ENCODE measurements at regions not wholly inside any gene's neighbourhood (a gene's known extent, or its start where the extent isn't known, plus 50 kb on each side); places are given as distances from the start of the nearest gene placed in this dataset.

DNA sequence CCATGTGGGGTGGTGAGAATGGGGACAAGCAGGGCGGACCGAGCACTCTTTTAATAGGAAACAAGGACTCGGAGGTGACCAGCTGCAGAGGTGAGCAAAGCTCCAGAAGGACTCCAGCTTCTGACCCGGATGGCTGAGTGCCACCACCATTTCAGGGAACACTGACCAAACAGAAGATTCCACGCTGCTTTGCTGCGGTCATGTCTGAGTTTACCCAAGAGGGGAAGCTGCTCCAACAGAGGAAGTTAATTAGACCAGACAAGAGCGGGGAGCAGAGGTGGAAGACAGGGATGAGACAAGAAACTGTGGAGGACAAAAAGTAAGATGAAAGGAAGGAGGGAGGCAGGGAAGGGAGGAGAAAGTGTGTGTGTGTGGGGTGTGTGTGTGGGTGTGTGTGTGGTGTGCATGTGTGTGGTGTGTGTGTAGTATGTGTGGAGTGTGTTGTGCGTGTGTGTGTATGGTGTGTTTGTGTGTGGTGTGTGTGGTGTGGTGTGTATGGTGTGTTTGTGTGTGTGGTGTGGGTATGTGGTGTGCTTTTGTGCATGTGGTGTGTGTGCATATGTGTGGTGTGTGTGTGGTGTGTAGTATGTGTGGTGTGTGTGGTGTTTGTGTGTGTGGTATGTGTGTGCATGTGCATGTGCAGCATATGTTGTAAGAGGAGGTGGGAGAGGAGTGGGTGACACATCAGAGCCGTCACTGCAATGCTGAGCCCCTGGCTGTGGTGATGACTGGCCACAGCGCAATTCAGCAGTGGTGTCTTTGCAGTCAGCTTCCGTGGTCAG is 82.2 kb upstream of the AKIP1 start:
- TF ChIP-seq, protein P1, sequence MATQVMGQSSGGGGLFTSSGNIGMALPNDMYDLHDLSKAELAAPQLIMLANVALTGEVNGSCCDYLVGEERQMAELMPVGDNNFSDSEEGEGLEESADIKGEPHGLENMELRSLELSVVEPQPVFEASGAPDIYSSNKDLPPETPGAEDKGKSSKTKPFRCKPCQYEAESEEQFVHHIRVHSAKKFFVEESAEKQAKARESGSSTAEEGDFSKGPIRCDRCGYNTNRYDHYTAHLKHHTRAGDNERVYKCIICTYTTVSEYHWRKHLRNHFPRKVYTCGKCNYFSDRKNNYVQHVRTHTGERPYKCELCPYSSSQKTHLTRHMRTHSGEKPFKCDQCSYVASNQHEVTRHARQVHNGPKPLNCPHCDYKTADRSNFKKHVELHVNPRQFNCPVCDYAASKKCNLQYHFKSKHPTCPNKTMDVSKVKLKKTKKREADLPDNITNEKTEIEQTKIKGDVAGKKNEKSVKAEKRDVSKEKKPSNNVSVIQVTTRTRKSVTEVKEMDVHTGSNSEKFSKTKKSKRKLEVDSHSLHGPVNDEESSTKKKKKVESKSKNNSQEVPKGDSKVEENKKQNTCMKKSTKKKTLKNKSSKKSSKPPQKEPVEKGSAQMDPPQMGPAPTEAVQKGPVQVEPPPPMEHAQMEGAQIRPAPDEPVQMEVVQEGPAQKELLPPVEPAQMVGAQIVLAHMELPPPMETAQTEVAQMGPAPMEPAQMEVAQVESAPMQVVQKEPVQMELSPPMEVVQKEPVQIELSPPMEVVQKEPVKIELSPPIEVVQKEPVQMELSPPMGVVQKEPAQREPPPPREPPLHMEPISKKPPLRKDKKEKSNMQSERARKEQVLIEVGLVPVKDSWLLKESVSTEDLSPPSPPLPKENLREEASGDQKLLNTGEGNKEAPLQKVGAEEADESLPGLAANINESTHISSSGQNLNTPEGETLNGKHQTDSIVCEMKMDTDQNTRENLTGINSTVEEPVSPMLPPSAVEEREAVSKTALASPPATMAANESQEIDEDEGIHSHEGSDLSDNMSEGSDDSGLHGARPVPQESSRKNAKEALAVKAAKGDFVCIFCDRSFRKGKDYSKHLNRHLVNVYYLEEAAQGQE (IDR thresholded peaks at IDR 0.05; ENCODE audit: insufficient read depth in 1 of 2, low read depth in 2 of 2, low read length in 2 of 2) = no peak
- TF ChIP-seq POLR2AphosphoS5 (IDR thresholded peaks at IDR 0.05; ENCODE audit: low read depth, low read length) (no peak), SIN3A (IDR thresholded peaks at IDR 0.05; ENCODE audit: borderline replicate concordance, insufficient read depth, low read length) (no peak), TAF1 (IDR thresholded peaks at IDR 0.05; ENCODE audit: borderline replicate concordance, insufficient read depth, low read length) (no peak), FOXP2 (optimal IDR thresholded peaks at IDR 0.05; ENCODE audit: borderline replicate concordance, extremely low read depth, extremely low read length, insufficient read depth) (no peak)

GRCh38 chr11:8829556-8829955 is 81.4 kb upstream of the AKIP1 start:
- no peak for TF ChIP-seq FOXP2 (optimal IDR thresholded peaks at IDR 0.05; ENCODE audit: borderline replicate concordance, extremely low read depth, extremely low read length, insufficient read depth)
- TF ChIP-seq SIN3A (IDR thresholded peaks at IDR 0.05; ENCODE audit: borderline replicate concordance, insufficient read depth, low read length) = no peak
- TF ChIP-seq, protein P1 (IDR thresholded peaks at IDR 0.05; ENCODE audit: insufficient read depth in 1 of 2, low read depth in 2 of 2, low read length in 2 of 2) = no peak
- TF ChIP-seq POLR2AphosphoS5 (IDR thresholded peaks at IDR 0.05; ENCODE audit: low read depth, low read length) = no peak

DNA sequence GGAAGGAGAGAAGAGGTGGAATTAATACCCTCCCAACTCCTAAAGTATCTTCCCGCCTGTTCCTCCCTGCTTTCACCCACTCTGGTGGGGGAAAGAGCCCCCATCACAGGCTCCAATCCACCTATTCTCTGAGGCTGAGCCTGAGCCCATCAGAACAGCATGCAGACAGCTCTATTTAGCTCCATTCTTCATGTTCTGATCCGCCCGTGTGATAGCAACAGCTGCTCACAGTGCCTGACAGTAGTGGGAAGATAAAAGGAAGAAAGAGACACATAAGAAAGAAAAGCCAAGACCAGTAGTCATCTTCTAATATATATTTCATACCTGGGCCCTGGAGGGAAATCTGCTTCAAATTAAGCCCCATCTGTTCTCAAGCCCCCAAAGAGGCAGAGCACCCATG is 80.3 kb upstream of the AKIP1 start:
- TF ChIP-seq TAF1 (IDR thresholded peaks at IDR 0.05; ENCODE audit: borderline replicate concordance, insufficient read depth, low read length) = no peak
- TF ChIP-seq, protein P1 (IDR thresholded peaks at IDR 0.05; ENCODE audit: insufficient read depth in 1 of 2, low read depth in 2 of 2, low read length in 2 of 2) = no peak
- no peak for TF ChIP-seq POLR2AphosphoS5 (IDR thresholded peaks at IDR 0.05; ENCODE audit: low read depth, low read length)
- no peak for TF ChIP-seq FOXP2 (optimal IDR thresholded peaks at IDR 0.05; ENCODE audit: borderline replicate concordance, extremely low read depth, extremely low read length, insufficient read depth)
- no peak for TF ChIP-seq SIN3A (IDR thresholded peaks at IDR 0.05; ENCODE audit: borderline replicate concordance, insufficient read depth, low read length)

GRCh38 chr11:8831861-8832260 is 79.1 kb upstream of the AKIP1 start:
- TF ChIP-seq, protein P1 (IDR thresholded peaks at IDR 0.05; ENCODE audit: insufficient read depth in 1 of 2, low read depth in 2 of 2, low read length in 2 of 2) = no peak
